Inflammatory macrophage treated with lipopolysaccharide for 4 hours (primary cell): ENCODE measurements at regions not wholly inside any gene's neighbourhood (a gene's known extent, or its start where the extent isn't known, plus 50 kb on each side); places are given as distances from the start of the nearest gene placed in this dataset.

Experiments
- DNase-seq: peaks from one replicate; pipeline ENCODE4 v3.0.0-alpha.2; 2020

DNA sequence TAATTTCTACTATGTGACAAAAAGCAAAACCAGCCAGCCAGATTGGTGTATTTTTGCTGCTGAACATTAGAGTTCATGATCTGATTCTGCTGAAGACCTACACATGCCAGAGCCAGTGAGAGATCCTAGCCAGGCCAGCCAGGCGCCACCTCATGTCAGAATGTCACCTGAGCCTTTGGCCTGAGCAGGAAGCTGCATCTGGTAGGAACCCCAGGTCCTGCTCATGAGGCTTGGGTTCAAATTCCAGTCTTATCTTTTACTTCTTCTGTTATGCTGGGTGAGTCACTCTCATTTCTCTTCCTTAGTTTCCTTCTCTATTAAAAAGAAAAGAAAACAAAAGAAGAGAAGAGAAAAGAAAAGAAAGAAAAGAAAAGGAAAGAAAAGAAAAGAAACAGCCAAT is 585.1 kb upstream of the CDH5 start:
- no peak for DNase-seq

DNA sequence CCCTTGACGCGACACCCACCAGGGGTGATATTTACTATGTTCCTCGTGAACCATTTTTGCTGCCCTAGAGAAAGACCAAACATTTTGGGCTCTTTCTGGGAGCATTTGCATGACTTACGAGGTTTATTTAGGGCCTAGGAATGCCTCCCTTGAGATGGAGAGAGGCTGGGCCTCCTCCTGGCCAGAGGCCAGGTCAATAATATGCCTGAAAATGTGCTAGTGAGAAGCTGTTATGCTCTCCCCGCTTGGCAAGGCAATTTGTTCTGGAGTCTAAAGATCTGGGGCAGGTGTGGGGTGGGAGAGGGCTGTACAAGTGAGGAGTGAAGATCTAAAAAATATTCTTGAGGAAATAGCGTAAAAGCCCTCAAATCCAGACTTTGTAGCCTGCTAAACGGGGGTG is 587.3 kb upstream of the CDH5 start:
- DNase-seq = no peak

- no peak for DNase-seq
Observed at GRCh38 chr16:65776639-65777183, 589.8 kb upstream of the CDH5 start.

DNA sequence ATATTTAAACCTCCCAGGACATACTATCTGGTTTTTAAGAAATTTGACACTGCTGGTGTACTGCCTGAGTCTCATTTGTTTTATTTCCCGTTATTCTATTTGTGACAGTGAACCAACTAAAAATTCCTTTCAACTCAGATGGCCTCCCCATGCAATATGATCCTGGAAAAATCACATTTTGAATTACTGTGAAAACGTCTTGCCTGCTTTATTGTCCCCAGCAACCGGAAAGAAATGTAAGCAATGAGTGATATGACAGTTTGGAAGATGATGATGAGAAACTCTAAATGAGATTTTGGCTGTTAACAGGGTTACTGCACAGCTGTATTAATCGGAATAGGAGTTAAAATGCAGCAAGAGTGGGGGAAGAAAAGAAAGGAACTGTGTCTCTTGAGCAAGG is 590.7 kb upstream of the CDH5 start:
- no peak for DNase-seq

- no peak for DNase-seq
Observed at GRCh38 chr16:65774350-65774749, 592.1 kb upstream of the CDH5 start.

GRCh38 chr16:65773301-65773874 is 593.1 kb upstream of the CDH5 start:
- DNase-seq = no peak

DNA sequence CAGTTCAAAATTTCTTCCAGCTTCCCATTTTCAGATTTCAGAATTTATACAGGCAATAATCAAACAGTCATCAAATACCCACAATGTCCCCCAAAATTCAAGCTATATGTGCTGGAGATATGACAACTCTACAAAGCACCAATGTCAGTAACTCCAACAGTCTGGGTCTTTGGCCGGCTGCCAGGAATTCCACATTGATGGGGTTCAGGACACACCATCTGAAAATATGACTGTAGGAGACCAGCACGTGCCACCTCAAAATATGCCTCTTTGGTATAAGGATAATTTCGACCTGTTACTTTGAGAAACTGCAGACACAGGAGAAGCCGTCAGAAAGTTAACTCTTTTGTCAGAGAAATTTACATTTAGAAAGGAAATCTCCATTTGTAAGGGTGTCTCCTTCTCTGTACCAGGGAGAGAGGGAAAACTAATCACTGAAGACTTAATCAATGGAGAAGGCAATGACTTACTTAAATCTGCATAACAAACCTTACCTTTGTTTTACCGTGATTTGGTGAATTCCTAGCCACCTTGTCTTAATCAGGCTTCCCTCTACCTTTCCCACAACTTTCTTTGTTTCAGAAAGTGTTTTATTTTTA is 594.3 kb upstream of the CDH5 start:
- DNase-seq = no peak

DNA sequence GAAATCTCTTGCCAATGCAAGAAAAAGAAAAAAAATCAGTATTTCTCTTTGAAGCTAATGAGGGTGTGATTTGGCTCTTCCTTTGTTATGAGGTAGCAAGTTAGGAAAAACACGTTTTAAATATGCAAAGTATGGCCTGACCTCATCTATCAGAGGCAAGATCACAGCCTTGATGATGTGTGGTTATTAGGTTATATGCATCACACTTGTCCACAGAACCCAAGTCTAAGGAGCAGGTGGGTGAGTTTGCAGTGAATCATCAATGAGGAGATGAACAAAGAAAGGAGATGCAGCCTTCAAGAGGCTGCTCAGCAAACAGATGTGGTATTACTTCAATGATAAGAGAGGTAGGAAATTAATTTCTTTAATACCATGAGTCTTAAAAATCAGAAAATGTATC is 594.8 kb upstream of the CDH5 start:
- no peak for DNase-seq

- DNase-seq = no peak
Observed at GRCh38 chr16:65770752-65771151, 595.7 kb upstream of the CDH5 start.

- no peak for DNase-seq
Observed at GRCh38 chr16:65769776-65770438, 596.6 kb upstream of the CDH5 start.

DNA sequence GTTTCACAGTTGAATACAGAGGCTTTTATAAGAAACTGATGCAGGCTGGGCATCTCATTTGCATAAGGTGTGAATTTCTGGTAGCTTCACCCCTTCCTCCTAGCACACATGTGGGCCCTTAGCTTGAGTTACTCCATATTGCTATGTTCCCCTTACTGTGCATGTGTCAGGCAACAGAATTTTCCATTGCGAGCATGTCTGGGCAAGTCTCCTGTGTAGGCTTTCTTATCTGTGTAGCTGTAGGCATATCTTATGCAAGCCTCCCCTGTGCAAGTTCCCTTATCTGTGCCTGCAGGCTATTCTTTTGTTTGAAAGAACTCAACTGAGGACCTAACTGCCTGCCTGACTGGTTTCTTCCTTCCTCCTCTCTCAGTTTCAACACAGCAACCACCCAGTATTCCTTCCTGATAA is 597.4 kb upstream of the CDH5 start:
- no peak for DNase-seq

DNA sequence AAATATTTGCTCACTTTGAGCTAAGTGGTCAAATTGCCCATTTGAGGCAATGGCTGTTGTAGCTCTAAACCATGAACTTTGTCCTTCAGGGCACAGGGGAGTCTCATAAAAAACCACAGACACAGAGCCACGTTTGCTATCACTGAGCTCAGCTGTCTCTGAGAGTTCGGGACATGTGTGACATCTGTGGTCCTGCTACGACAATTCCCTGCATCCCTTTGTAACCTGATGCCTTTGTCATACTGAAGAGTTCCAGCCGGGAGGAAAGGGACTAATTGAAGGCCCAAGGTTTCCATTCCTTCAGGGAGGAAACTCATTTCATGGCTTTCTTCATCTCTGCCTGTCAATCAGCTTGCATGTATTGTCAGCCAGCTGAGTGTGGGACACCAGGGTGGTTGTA is 599.4 kb upstream of the CDH5 start:
- DNase-seq = no peak

DNA sequence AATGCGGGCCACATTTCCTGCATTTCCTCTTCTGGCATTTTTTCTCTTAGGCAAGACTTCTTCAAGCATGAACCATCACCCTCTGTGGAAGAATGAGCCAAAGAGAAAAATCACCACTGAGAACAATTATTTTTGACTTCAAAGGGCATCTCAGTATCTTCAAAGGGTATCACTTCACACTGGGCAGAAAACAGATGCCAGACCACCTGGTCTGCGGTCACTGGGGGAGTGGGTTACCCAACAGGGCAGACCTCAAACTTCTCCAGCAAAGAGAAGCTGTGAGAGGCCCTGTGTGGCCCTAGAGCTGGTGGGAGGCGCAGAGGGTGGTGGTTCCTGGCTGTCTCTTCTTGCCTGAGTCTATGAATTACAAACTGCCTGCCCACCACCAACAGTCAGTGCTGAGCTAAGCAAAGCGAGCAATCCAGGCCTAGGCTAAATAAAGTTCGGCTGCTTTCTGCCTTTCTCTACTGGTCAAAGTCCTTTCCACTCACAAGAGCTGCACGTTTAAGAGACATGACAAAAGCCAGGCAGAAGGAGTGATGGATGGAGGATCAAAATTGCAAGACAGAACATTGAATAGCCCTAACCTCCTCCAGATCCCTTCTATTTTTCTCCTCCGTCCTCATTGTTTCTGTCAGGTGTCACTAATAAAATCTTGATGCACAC is 602.7 kb upstream of the CDH5 start:
- no peak for DNase-seq

GRCh38 chr16:65760874-65761273 is 605.6 kb upstream of the CDH5 start:
- no peak for DNase-seq

- no peak for DNase-seq
Observed at GRCh38 chr16:65758620-65759019, 607.9 kb upstream of the CDH5 start.

DNA sequence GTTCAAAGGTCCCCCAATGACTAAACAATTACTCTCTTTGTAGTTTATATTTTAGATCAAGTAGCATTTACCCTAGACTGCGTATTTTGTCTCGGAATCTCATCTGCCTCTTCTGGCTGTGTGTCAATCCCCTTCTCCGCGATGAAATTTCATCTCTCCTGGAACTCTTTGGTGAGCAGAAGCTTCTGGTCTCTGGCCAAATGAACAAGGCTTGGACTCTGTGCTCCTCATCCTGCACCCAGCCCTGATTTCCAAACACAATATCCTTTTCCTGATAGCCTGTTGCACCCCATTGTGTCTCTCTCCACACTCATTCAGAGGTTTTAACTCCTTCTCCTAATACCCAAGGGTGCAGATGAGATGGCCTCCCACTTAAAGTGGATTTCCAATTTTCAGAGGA is 609.4 kb upstream of the CDH5 start:
- no peak for DNase-seq

DNA sequence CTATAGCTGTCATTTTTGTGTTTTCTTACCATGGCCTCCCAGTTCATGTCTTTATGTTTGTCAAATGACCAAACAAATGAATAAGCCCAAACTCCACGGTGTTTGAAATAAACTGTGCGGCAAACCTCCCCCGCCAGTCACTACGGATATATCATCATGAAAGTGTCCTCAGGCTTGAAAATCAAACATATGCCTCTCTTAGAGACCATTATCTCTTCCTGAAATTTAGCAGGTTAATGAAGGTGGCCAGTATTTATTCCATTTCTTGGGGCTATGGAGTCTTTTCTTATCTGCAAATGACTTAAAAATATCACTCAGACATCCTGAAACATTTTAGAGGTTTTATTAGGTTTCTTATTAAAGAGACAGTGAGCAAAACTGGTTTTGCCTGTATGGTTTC is 610.3 kb upstream of the CDH5 start:
- no peak for DNase-seq

GRCh38 chr16:65754820-65755691 is 611.4 kb upstream of the CDH5 start:
- DNase-seq = no peak

DNA sequence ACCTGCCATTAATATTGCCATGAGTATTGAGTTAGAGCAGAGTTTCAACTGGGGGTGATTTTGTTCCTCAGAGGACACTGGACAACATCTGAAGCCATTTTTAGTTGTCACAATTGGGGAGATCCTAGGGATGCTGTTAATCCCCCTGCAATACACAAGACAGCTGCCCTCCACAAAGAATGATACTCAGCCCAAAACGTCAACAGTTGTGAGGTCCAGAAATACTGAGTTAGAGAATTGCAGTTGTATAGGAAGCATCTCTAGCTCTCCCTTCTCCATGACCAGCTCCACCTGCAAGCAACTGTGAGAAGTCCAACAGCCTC is 614.0 kb upstream of the CDH5 start:
- no peak for DNase-seq

DNA sequence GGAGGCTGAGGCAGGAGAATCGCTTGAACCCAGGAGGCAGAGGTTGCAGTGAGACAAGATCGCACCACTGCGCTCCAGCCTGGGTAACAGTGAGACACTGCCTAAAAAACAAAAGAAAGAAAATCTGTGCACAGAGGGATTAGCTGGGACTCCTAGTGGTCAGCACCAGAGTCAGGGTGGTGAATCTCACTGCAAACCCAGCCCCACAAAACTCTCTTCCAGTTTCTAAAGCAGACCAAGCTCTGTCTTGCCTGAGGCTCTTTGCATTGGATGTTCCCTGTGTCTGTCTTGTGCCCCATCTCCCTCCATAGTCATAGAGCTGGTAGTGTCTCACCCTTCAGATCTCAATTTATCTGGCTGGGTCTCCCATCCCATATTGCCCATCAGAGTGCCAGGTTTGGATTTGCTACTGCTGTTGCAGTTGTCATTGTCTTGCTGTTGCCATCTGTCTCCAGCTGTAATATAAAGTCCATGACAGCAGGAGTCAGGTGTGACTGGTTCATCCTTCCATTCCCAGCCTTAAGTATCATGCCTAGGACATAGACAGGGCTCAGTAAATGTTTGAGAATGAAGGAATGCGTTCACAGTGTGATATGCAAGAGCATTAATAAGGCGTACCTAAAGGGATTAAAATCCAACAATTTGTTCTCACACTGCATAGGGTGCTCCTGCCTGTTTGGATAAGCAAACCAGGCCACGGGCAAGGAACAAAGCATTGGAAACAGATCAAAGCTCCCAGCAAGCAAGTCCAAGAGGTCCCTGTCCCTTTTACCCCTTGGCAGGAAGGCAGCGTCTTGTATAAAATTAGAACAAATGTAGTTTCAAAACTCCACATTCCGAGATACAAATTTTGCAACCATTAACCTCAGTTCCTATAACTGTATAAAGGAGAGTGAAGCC is 614.6 kb upstream of the CDH5 start:
- no peak for DNase-seq

- no peak for DNase-seq
Observed at GRCh38 chr16:65749506-65749905, 617.0 kb upstream of the CDH5 start.

GRCh38 chr16:65746941-65747340 is 619.5 kb upstream of the CDH5 start:
- no peak for DNase-seq
